HFFc6 (cell line): ENCODE measurements at regions not wholly inside any gene's neighbourhood (a gene's known extent, or its start where the extent isn't known, plus 50 kb on each side); places are given as distances from the start of the nearest gene placed in this dataset.

Source experiments
- DNase-seq: peaks from one replicate; pipeline ENCODE4 v3.0.0-alpha.2; 2018
- H3K27ac Mint-ChIP-seq: 2 replicates; pipeline ENCODE4 v1.8.0; 2020; ENCODE audit warnings: mild to moderate bottlenecking, mixed read lengths
- H3K27me3 Mint-ChIP-seq: 2 replicates; pipeline ENCODE4 v1.8.0; 2021; ENCODE audit warnings: mild to moderate bottlenecking, moderate library complexity, mixed read lengths; ENCODE audit not compliant: insufficient read depth
- H3K36me3 Mint-ChIP-seq: 2 replicates; pipeline ENCODE4 v1.8.0; 2021; ENCODE audit warnings: low read depth, mixed read lengths
- H3K4me1 Mint-ChIP-seq: 2 replicates; pipeline ENCODE4 v1.8.0; 2020; ENCODE audit warnings: low read depth, mixed read lengths
- H3K4me3 Mint-ChIP-seq: 2 replicates; pipeline ENCODE4 v1.8.0; 2020; ENCODE audit warnings: mild to moderate bottlenecking, moderate library complexity, mixed read lengths
- H3K9me3 Mint-ChIP-seq: 2 replicates; pipeline ENCODE4 v1.8.0; 2020; ENCODE audit warnings: mild to moderate bottlenecking, mixed read lengths
- CTCF ChIP-seq: fragments of 200-600 bp; sonication (generic); IDR thresholded peaks from 2 replicates; pipeline ENCODE4 v1.5.0; 2021; ENCODE audit warnings: antibody characterized with exemption, mild to moderate bottlenecking

GRCh38 chr16:73285436-73286201, 237.7 kb upstream of the ZFHX3 start:
- H3K27me3 Mint-ChIP-seq, result peaks cover 25% of the 10 kb centered on the region

GRCh38 chr16:73280388-73280787, 232.5 kb upstream of the ZFHX3 start:
- no peak for TF ChIP-seq CTCF
- Mint-ChIP-seq H3K27me3 (peaks cover 2% of the 10 kb centered on the region), H3K4me1 (no peaks in the 10 kb centered on the region), H3K27ac (no peak overlapping the region), H3K36me3 (no peaks in the 10 kb centered on the region), H3K4me3 (no peak overlapping the region), H3K9me3 (peaks cover 5% of the 10 kb centered on the region; the same call in 1 of the 2 replicates)
- DNase-seq, result no peak

More at GRCh38 chr16:73285436-73286201, 237.7 kb upstream of the ZFHX3 start:
- TF ChIP-seq CTCF, result no peak
- Mint-ChIP-seq H3K4me3 (no peak overlapping the region), H3K36me3 (no peaks in the 10 kb centered on the region), H3K4me1 (peaks cover 10% of the 10 kb centered on the region; the same call in 1 of the 2 replicates), H3K27ac (no peak overlapping the region), H3K9me3 (no peaks in the 10 kb centered on the region)
- no peak for DNase-seq

- H3K4me1 Mint-ChIP-seq, result no peaks in the 10 kb centered on the region
- no peak for TF ChIP-seq CTCF
- H3K4me3 Mint-ChIP-seq, result no peak overlapping the region
- peaks cover 5% of the 10 kb centered on the region; the same call in 1 of the 2 replicates for H3K9me3 Mint-ChIP-seq
- H3K27ac Mint-ChIP-seq, result no peak overlapping the region
- H3K27me3 Mint-ChIP-seq, result peaks cover 2% of the 10 kb centered on the region
- DNase-seq, result no peak
- no peaks in the 10 kb centered on the region for H3K36me3 Mint-ChIP-seq
Observed at GRCh38 chr16:73279451-73279850, 231.5 kb upstream of the ZFHX3 start.

- H3K4me3 Mint-ChIP-seq, result no peak overlapping the region
- no peak overlapping the region for H3K27ac Mint-ChIP-seq
- peaks cover 5% of the 10 kb centered on the region; the same call in 1 of the 2 replicates for H3K9me3 Mint-ChIP-seq
- DNase-seq, result no peak
- TF ChIP-seq CTCF, result no peak
- H3K27me3 Mint-ChIP-seq, result peaks cover 5% of the 10 kb centered on the region
- H3K36me3 Mint-ChIP-seq, result no peaks in the 10 kb centered on the region
- no peaks in the 10 kb centered on the region for H3K4me1 Mint-ChIP-seq
Observed at GRCh38 chr16:73277071-73277470, 229.1 kb upstream of the ZFHX3 start.

GRCh38 chr16:73275448-73275847, 227.5 kb upstream of the ZFHX3 start:
- no peak overlapping the region for H3K27ac Mint-ChIP-seq
- peaks cover 5% of the 10 kb centered on the region; the same call in 1 of the 2 replicates for H3K9me3 Mint-ChIP-seq
- H3K4me3 Mint-ChIP-seq, result no peak overlapping the region
- H3K27me3 Mint-ChIP-seq, result peaks cover 15% of the 10 kb centered on the region
- H3K4me1 Mint-ChIP-seq, result no peaks in the 10 kb centered on the region
- TF ChIP-seq CTCF, result no peak
- no peaks in the 10 kb centered on the region for H3K36me3 Mint-ChIP-seq
- no peak for DNase-seq
